GM18517 (cell line): ENCODE measurements at regions not wholly inside any gene's neighbourhood (a gene's known extent, or its start where the extent isn't known, plus 50 kb on each side); places are given as distances from the start of the nearest gene placed in this dataset.

Source experiments
- ATAC-seq: cut with Tn5 transposase; IDR thresholded peaks from one replicate; pipeline ENCODE4 v1.9.1; 2021; ENCODE audit warnings: mild to moderate bottlenecking, moderate library complexity; ENCODE audit not compliant: unreplicated experiment

GRCh38 chr13:100870898-100871297, 196.3 kb upstream of the TMTC4 start:
- ATAC-seq = no peak

DNA sequence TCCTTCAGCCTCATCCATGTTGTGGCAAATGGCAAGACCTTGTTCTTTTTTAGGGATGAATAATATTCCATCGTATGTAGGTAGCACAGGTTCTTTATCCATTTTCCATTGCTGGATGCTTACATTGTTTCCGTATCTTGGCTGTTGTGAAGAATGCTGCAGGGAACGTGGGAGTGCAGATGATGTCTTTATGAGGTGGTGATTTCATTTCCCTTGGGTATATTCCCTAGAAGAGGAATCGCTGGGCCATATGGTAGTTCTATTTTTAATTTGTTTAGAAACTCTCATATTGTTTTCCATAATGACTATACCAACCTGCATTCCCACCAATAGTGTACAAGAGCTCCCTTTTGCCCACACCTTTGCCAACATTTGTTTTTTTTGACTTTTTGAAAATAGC, 186.3 kb upstream of the TMTC4 start:
- no peak for ATAC-seq

DNA sequence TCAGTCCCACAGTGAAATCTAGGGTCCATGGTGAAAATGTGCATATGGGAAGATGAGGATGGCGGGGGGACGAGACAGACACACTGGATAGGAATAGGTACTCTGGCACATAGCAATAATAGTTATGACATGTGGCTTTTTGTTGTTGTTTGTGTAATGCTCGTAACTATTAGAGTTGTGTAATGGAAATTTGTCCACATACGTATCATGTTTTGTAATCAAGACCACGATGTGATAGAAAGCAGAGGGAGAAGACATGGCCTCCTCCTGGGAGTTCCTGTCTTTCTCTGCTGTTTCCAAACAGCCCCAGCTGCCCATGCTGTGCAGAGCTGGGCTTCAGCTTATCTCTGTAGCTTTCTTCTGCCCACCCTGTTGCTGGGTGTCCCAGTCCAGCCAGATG, 185.3 kb upstream of the TMTC4 start:
- ATAC-seq = no peak

DNA sequence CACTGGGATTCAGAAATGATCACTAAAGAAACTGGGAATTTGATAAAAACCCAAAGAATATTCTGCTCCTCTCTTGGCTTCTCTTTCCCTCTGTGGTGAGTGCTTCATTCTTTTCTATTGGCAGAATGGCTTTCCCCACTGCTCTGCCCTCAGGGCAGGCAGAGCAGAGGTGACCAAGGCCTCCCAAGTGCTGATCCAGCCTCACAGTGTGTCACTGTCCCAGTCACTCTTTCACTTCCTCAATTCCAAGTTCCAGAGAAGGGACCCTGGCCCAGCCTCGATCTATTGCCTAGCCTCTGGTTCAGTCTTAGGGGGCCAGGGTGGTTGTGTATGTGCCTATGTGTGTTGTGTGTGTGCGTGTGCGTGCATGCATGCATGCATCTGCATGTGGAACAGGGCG, 180.6 kb upstream of the TMTC4 start:
- no peak for ATAC-seq

- no peak for ATAC-seq
Measured at GRCh38 chr13:100854006-100854405, 179.4 kb upstream of the TMTC4 start.

DNA sequence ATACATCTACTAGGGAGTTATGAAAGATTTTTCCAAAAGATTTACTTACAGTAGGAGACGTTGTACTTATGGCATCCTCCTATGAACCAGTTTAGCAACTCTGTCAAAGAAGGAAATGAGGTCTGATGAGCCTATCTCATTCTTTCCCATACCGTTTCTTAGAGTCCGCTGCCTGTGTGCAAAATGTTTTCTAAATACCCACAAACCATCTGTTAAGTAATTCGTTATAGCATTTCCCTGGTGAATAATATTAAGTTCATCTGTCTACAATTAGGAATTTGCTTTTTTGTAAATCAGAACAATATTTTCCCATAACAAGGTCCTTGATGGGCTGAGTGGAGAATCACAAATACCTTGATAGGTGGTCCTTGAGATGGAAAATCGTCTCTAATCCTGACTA, 178.8 kb upstream of the TMTC4 start:
- ATAC-seq = no peak

DNA sequence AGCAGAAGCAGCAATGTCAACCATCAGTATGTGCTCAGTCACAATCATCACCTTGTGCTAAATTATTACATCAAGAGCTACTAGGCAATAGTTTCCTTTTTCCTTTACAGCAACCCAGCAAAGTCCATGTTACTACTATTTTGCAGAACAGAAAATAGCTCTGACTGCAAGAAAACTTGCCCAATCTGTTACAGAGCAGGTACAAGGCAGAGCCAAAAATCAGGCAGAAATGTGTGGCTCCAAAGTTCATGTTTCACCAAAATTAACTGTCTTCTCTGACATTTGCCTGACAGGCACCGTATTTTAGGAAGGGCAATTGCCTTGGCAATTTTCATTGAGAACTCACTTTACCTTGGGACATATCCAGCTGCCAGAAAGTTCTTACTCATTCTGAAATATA, 177.6 kb upstream of the TMTC4 start:
- no peak for ATAC-seq

DNA sequence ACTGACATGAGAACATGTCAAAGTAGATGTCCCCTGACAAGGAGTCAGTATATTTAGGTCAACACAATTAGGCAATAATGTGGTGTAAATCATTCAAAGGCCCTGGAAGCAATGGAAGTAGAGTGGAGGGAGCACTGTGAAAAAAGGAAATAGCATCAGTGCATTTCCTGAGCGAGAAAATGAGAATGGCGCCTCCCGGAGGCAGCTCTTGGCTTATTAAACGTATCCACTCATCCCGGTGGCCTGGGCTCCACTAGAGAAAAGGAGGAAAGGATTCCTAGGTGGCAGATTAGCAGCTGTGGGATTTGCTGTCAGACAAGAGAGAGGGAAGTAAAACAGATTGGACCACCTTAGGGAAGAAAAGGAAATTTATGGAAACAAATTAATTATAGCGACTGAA, 173.7 kb upstream of the TMTC4 start:
- ATAC-seq = no peak

GRCh38 chr13:100845128-100845757, 170.6 kb upstream of the TMTC4 start:
- ATAC-seq = no peak

DNA sequence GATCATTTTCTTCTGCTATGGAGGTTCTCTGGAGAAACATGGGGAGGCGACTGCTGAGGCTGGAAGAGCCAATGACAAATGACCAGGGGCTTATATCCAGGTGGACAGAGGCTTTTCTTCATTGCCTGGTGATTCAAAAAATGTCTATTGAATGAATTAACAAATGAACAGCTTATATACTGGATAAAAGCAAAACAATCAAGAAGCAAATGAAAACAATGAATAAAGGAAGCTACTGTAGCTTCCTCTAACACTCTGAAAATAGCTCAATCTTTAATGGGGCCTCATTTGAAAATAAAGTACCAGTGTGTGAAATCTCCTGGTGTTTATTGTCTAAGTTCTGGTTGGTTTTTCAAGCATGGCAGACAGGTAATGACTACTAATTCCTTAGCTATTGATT, 167.5 kb upstream of the TMTC4 start:
- no peak for ATAC-seq

DNA sequence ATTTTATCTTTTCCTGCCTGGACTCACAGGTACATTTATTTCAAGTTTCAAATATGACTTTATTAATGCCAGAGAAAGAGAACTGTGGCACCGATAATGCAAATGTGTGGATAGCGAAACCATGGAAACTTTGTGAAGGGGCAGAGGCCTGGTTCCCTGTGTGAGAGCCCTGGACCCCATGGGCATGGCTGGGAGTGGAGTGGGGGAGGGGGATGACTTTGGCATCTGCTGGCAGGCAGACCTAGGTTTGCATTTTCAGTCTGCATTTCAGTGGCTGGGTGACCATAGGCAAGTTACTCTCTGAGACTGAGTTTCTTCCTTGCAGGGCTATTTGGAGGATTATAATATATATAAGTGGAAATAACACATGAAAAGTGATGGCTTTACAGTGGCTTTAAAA, 163.8 kb upstream of the TMTC4 start:
- no peak for ATAC-seq

- ATAC-seq = no peak
Measured at GRCh38 chr13:100837631-100838030, 163.0 kb upstream of the TMTC4 start.

GRCh38 chr13:100836711-100837110, 162.1 kb upstream of the TMTC4 start:
- no peak for ATAC-seq

GRCh38 chr13:100835695-100836094, 161.1 kb upstream of the TMTC4 start:
- ATAC-seq = no peak

- no peak for ATAC-seq
Measured at GRCh38 chr13:100833427-100833826, 158.8 kb upstream of the TMTC4 start.

- ATAC-seq = no peak
Measured at GRCh38 chr13:100828226-100828625, 153.6 kb upstream of the TMTC4 start.

GRCh38 chr13:100827489-100828176, 153.0 kb upstream of the TMTC4 start:
- no peak for ATAC-seq

DNA sequence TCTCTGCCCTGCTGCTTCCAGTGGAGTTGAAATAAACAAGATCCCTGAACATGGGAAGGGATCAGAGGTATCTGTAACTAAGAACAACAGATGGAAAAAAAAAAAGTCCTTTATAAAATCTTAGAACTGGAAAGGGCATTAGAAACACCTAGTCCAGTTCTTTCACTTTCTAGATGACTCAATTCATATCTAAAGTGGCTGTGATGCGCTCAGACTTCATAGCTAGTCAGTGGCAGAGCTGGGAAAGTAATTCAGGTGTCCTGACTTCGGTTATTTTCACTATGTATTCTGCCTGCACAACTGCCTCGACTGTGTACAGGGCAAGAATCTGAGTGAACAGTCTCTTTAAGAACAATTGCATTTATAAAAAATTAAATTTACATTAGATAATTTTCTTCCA, 151.8 kb upstream of the TMTC4 start:
- no peak for ATAC-seq

DNA sequence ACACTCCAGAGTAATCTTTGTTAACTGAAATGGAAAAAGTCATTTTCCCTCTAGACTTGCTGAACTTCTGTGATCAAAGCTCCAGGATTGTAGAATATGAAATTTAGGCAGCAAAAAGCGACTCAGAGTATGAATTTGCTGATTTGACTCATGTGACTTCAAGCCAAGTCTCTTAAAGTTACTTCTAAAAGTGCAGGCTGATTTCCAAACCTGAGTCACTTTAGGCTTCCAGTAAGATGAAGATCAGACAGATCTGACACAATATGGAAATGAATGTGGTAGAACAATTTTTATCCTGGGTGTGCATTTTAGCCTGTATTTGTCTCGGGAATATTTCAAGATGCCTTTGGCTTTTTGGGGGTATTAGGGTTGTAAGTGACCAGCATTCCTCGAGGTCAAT, 151.0 kb upstream of the TMTC4 start:
- no peak for ATAC-seq

DNA sequence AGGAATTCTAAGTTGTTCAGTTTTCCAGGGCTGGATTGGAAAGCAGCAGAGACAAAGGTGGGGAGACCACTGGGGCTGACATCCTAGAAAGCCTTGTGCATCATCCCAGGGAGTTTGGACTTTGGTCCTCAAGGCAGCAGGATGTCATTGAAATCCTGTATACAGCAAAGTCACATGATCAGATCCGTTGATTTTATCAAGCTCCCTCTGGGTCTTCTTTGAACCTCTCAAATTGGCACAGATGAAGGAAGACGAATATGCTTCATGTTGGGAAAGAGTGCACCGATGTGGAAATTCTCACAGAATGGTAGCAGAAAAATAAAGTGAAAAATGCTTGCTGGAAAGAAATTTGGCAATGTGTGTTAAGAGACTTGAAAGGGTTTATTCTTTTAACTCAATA, 149.8 kb upstream of the TMTC4 start:
- no peak for ATAC-seq

DNA sequence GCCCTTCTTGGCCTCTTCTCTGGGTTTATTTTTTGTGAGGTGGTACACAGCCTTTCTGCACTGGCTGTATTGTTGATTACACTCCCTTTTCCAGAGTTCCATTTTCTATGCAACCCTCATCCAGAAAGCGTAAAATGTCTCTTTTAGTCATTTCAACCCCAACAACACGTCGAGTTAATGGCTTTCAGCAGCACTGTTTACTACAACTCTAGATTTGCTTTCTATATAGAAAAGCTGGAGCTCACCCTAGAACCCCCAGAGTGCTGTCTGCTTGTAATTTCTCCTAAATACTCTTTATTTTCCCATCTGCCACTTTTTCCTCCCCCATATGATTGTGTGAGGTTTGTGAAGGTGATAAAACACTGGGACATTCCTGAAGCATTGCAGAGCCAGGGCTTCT, 148.9 kb upstream of the TMTC4 start:
- no peak for ATAC-seq

- no peak for ATAC-seq
Measured at GRCh38 chr13:100822871-100823443, 148.4 kb upstream of the TMTC4 start.

DNA sequence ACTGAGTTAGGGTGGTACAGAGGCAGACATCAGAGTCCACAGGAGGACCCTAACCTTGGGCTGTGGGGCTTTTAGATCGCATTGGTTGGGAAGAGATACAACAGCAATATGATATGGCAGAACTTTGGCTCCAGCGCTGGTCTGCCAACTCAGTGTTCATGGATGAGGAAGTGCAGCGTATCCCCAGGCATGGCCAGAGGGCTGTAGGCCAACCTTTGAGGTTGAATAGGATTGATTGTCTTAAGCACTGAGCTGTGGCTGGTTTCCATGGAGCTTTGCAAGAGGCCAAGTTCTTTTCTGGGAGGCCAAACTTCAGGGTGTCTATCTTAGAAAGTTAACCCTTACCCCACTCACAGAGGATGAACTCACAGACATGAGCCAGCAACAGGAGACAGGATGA, 144.1 kb upstream of the TMTC4 start:
- ATAC-seq = no peak
